Ecto neural progenitor cell (in vitro differentiated cells): ENCODE measurements at regions not wholly inside any gene's neighbourhood (a gene's known extent, or its start where the extent isn't known, plus 50 kb on each side); places are given as distances from the start of the nearest gene placed in this dataset.

ENCODE experiments used
- DNase-seq: peaks from one replicate; pipeline ENCODE4 v3.0.0-alpha.2; 2018; ENCODE audit warnings: low spot score

GRCh38 chr16:87229230-87230188 lies 87.7 kb downstream of the C16orf95 start:
- no peak for DNase-seq

- DNase-seq: no peak
Observed at GRCh38 chr16:87230571-87230970, 86.6 kb downstream of the C16orf95 start.

GRCh38 chr16:87231295-87231694 lies 85.9 kb downstream of the C16orf95 start:
- no peak for DNase-seq

GRCh38 chr16:87231911-87232310 lies 85.3 kb downstream of the C16orf95 start:
- DNase-seq: no peak

- no peak for DNase-seq
Observed at GRCh38 chr16:87233928-87234327, 83.3 kb downstream of the C16orf95 start.

- no peak for DNase-seq
Observed at GRCh38 chr16:87234601-87235000, 82.6 kb downstream of the C16orf95 start.

- no peak for DNase-seq
Observed at GRCh38 chr16:87235810-87236515, 81.2 kb downstream of the C16orf95 start.

- no peak for DNase-seq
Observed at GRCh38 chr16:87236516-87237115, 80.6 kb downstream of the C16orf95 start.

- no peak for DNase-seq
Observed at GRCh38 chr16:87238361-87238715, 78.9 kb downstream of the C16orf95 start.

- DNase-seq: no peak
Observed at GRCh38 chr16:87239545-87239944, 77.6 kb downstream of the C16orf95 start.

- DNase-seq: no peak
Observed at GRCh38 chr16:87240211-87241136, 76.7 kb downstream of the C16orf95 start.

- DNase-seq: no peak
Observed at GRCh38 chr16:87241137-87241771, 75.9 kb downstream of the C16orf95 start.

- DNase-seq: no peak
Observed at GRCh38 chr16:87243478-87243877, 73.7 kb downstream of the C16orf95 start.

- DNase-seq: no peak
Observed at GRCh38 chr16:87244636-87245197, 72.5 kb downstream of the C16orf95 start.

- no peak for DNase-seq
Observed at GRCh38 chr16:87245511-87245910, 71.7 kb downstream of the C16orf95 start.

GRCh38 chr16:87246269-87247065 lies 70.7 kb downstream of the C16orf95 start:
- no peak for DNase-seq

- DNase-seq: no peak
Observed at GRCh38 chr16:87248714-87249113, 68.5 kb downstream of the C16orf95 start.

GRCh38 chr16:87249425-87249824 lies 67.8 kb downstream of the C16orf95 start:
- DNase-seq: no peak

- DNase-seq: no peak
Observed at GRCh38 chr16:87250431-87250960, 66.7 kb downstream of the C16orf95 start.
